ENCODE measurements at regions not wholly inside any gene's neighbourhood (a gene's known extent, or its start where the extent isn't known, plus 50 kb on each side); places are given as distances from the start of the nearest gene placed in this dataset.

- TF ChIP-seq CTCF (IDR thresholded peaks at IDR 0.05) = no peak
- TF ChIP-seq POLR2A (IDR thresholded peaks at IDR 0.05) = no peak
These were observed 811.6 kb downstream of the TLE4 start for GRCh38 chr9:80383331-80383730.
